ENCODE measurements at regions not wholly inside any gene's neighbourhood (a gene's known extent, or its start where the extent isn't known, plus 50 kb on each side); places are given as distances from the start of the nearest gene placed in this dataset.

DNA sequence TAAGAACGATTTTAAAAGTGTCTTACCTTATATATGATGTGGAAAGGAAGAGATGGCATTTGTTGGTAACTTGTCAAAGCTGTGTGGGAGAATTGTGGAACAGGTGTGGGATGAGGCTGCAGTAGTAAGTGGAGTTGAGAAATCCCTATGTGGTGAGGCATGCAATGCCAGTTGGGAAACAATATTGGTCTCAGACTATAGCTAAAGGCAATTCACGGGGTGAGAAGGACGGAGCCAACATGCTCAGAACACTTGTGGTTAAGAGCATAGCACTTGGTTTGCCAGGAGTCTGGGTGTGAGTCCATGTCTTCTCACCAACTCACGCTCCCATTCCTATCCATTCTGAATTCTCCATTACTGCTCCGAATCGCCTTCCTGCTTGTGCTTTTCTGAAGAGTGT lies 615.6 kb upstream of the ADAMTS9 start:
- TF ChIP-seq, protein P1, sequence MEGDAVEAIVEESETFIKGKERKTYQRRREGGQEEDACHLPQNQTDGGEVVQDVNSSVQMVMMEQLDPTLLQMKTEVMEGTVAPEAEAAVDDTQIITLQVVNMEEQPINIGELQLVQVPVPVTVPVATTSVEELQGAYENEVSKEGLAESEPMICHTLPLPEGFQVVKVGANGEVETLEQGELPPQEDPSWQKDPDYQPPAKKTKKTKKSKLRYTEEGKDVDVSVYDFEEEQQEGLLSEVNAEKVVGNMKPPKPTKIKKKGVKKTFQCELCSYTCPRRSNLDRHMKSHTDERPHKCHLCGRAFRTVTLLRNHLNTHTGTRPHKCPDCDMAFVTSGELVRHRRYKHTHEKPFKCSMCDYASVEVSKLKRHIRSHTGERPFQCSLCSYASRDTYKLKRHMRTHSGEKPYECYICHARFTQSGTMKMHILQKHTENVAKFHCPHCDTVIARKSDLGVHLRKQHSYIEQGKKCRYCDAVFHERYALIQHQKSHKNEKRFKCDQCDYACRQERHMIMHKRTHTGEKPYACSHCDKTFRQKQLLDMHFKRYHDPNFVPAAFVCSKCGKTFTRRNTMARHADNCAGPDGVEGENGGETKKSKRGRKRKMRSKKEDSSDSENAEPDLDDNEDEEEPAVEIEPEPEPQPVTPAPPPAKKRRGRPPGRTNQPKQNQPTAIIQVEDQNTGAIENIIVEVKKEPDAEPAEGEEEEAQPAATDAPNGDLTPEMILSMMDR (IDR thresholded peaks at IDR 0.05; ENCODE audit: low read depth, low read length), result no peak
- no peak for DNase-seq (ENCODE audit: extremely low read depth, low read depth)

DNA sequence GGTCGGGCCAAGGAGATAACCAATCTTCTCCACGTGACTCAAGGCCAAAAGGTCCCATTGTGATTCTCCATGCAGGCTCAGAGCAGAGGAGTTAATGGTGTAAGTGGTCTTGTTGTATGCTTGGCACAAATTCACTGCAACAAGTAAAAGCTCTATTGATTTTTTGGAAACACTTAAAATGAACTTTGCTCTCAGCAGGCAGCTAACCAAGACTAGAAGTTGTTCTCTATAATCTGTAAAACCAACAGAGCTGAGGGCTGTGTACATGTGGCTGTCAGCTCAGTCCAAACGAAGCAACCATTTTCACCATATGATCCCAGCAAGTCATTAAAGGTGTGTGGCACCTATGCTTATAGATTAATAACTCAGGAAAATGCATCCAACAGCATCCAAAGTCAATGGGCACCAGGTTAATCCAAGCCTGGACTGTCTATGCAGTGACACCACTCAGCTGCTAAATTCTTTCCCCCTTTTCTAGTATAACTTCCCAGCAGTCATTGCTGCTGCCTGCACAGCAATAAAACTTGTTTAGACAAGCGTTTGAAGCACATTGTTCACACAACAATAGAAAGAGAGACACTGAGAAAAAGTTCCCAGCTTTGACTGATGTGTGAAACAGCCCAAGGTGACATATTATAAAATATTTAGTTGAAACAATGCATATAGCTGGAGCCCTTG lies 603.8 kb upstream of the ADAMTS9 start:
- no peak for DNase-seq (ENCODE audit: extremely low read depth, low read depth)
- TF ChIP-seq, protein P1 (IDR thresholded peaks at IDR 0.05; ENCODE audit: low read depth, low read length), result no peak

DNA sequence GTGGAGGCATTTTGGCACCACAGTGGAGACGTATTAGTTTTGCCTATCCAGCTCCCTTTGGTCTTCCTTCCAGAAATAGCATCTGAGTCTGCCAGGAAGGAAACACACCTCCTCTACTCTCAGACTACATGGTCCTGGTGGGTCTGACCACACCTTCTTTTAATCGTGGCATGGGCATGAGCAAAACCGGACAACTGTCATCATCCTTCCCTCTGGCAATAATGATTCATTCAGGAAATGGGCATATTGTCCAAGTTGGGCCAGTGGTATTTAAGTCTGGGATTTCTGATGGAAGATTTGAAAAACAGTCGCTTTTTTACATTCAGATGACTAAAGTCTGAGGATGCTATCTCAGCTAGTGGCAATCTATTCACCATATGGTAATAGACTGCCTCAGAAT lies 601.0 kb upstream of the ADAMTS9 start:
- TF ChIP-seq, protein P1 (IDR thresholded peaks at IDR 0.05; ENCODE audit: low read depth, low read length), result no peak

DNA sequence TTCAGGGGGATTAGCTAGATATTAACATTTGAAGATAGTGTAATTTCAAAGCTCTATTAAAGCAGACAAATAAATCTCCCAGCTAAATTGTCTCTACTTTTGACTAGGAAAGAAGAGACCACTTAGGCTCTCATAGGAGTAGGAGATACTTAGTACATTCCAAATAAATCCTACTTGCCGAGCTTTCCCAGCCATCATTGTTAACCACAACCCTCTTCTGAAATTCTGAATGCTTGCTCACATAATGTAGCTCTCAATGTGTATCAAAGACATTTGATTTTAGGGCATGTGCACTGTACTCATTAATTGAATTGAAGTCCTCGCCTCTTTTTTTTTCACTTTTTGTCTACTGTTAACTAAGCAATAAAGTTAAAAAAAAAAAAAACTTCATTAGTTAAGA lies 598.2 kb upstream of the ADAMTS9 start:
- TF ChIP-seq, protein P1 (IDR thresholded peaks at IDR 0.05; ENCODE audit: low read depth, low read length), result no peak
- no peak for DNase-seq (ENCODE audit: extremely low read depth, low read depth)

More for the DNA sequence above, 601.0 kb upstream of the ADAMTS9 start:
- DNase-seq (ENCODE audit: extremely low read depth, low read depth), result no peak

DNA sequence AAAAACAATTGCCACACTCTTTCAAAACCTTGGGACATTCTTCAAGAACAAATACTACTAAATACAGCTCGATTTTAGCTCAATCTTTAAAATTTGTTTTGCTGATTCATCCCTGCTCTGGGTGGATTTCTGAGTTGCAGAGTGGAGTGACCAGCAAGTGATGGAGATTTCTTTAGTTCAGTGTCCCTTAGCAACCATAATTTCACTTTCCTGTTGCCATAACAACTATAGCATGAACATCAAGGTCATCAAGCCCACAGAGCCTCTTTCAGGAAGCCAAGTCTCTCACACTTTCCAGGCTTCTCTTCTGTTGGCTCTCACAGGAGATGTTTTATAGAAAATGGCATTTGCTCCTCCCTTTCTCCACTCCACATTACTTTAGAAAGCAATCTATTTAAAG lies 597.2 kb upstream of the ADAMTS9 start:
- TF ChIP-seq, protein P1 (IDR thresholded peaks at IDR 0.05; ENCODE audit: low read depth, low read length), result no peak
- no peak for DNase-seq (ENCODE audit: extremely low read depth, low read depth)

DNA sequence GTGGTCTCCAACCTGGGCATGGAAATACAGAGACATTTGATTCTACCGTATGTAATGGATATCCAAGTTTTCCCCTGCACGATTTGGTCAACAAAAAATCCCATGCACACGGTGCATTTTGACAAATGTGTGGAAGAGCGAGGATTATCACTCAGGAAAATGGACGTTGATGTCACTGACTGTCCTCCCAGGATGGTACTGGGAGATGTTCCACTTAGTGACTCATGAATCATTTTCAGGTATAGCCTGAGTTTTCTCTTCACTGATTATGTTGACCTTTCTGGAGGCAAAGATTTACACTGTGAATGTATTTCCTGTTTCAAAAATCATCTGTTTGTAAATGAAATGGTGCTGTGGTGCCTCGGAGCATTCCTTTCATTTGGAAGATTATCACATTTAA lies 596.7 kb upstream of the ADAMTS9 start:
- TF ChIP-seq, protein P1 (IDR thresholded peaks at IDR 0.05; ENCODE audit: low read depth, low read length), result no peak

DNA sequence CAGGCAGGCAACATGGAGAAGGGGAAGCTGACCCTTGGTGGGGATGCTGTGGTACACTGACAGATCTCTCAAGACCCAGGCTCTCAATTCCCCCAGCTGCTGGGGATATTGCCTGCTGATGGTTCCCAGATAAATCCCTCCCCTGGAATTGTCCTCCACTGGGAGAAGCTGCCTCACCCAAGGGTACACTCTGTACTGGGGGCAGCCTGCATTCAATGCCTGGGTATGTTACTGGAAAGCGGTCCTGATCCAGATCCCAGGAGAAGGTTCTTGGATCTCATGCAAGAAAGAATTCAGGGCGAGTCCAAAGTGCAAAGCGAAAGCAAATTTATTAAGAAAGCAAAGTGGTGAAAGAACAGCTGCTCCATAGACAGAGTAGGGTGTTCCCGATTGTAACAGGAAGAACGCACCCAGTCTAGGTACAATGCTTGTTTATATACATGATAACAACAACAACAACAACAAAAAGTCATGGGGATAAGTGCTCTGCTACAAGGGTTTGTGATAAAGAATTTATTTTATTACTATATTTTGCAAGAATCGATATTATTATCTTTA lies 591.5 kb upstream of the ADAMTS9 start:
- TF ChIP-seq, protein P1 (IDR thresholded peaks at IDR 0.05; ENCODE audit: low read depth, low read length), result no peak
- no peak for DNase-seq (ENCODE audit: extremely low read depth, low read depth)

More for the DNA sequence above, 596.7 kb upstream of the ADAMTS9 start:
- DNase-seq (ENCODE audit: extremely low read depth, low read depth), result no peak

Data from AG09319 (cell line).